ENCODE measurements at regions not wholly inside any gene's neighbourhood (a gene's known extent, or its start where the extent isn't known, plus 50 kb on each side); places are given as distances from the start of the nearest gene placed in this dataset.

- TF ChIP-seq CTCF (conservative IDR thresholded peaks at IDR 0.05) = no peak
- TF ChIP-seq EZH2 (IDR thresholded peaks at IDR 0.05; ENCODE audit: low read depth) = no peak
Measured at GRCh38 chr1:172874950-172875349, 175.8 kb downstream of the TNFSF18 start.
